T-helper 2 cell treated with Interferon-gamma antibody and Interleukin-4, amounts not matched to agents 5 μg/mL and 100 μg/mL, for 36 hours (primary cell): ENCODE measurements at regions not wholly inside any gene's neighbourhood (a gene's known extent, or its start where the extent isn't known, plus 50 kb on each side); places are given as distances from the start of the nearest gene placed in this dataset.

ENCODE experiments used
- DNase-seq: peaks from one replicate; pipeline ENCODE4 v3.0.0; 2021; ENCODE audit warnings: low spot score
- H3K27ac Mint-ChIP-seq: one replicate; pipeline ENCODE4 v1.8.0; 2021; ENCODE audit warnings: mild to moderate bottlenecking, mixed read lengths
- H3K27me3 Mint-ChIP-seq: one replicate; pipeline ENCODE4 v1.8.0; 2021; ENCODE audit warnings: low read depth, mixed read lengths
- H3K36me3 Mint-ChIP-seq: one replicate; pipeline ENCODE4 v1.8.0; 2021; ENCODE audit warnings: low read depth, mixed read lengths
- H3K4me1 Mint-ChIP-seq: one replicate; pipeline ENCODE4 v1.8.0; 2021; ENCODE audit warnings: low read depth, mixed read lengths
- H3K4me3 Mint-ChIP-seq: one replicate; pipeline ENCODE4 v1.8.0; 2022; ENCODE audit warnings: mild to moderate bottlenecking, moderate library complexity, mixed read lengths
- H3K9me3 Mint-ChIP-seq: one replicate; pipeline ENCODE4 v1.8.0; 2021; ENCODE audit warnings: mixed read lengths

- Mint-ChIP-seq H3K27me3 (no peaks in the 10 kb centered on the region), H3K4me1 (no peaks in the 10 kb centered on the region), H3K36me3 (no peaks in the 10 kb centered on the region), H3K4me3 (no peak overlapping the region), H3K27ac (no peak overlapping the region), H3K9me3 (no peaks in the 10 kb centered on the region)
- DNase-seq, result no peak
These were observed 637.2 kb upstream of the ZEB2 start for GRCh38 chr2:145157036-145157675.

GRCh38 chr2:145156199-145156598, 636.3 kb upstream of the ZEB2 start:
- H3K27ac Mint-ChIP-seq, result no peak overlapping the region
- H3K4me1 Mint-ChIP-seq, result no peaks in the 10 kb centered on the region

GRCh38 chr2:145155196-145155595, 635.3 kb upstream of the ZEB2 start:
- Mint-ChIP-seq H3K4me1 (no peaks in the 10 kb centered on the region), H3K36me3 (no peaks in the 10 kb centered on the region)

More at GRCh38 chr2:145156199-145156598, 636.3 kb upstream of the ZEB2 start:
- no peaks in the 10 kb centered on the region for H3K36me3 Mint-ChIP-seq
- DNase-seq, result no peak
- no peak overlapping the region for H3K4me3 Mint-ChIP-seq
- no peaks in the 10 kb centered on the region for H3K27me3 Mint-ChIP-seq
- H3K9me3 Mint-ChIP-seq, result peaks cover 3% of the 10 kb centered on the region

GRCh38 chr2:145154731-145155130, 634.8 kb upstream of the ZEB2 start:
- H3K4me1 Mint-ChIP-seq, result no peaks in the 10 kb centered on the region
- no peak for DNase-seq
- no peaks in the 10 kb centered on the region for H3K27me3 Mint-ChIP-seq
- H3K27ac Mint-ChIP-seq, result no peak overlapping the region
- H3K36me3 Mint-ChIP-seq, result no peaks in the 10 kb centered on the region
- H3K9me3 Mint-ChIP-seq, result peaks cover 4% of the 10 kb centered on the region
- no peak overlapping the region for H3K4me3 Mint-ChIP-seq

More at GRCh38 chr2:145155196-145155595, 635.3 kb upstream of the ZEB2 start:
- Mint-ChIP-seq H3K27me3 (no peaks in the 10 kb centered on the region), H3K27ac (no peak overlapping the region), H3K4me3 (no peak overlapping the region), H3K9me3 (peaks cover 4% of the 10 kb centered on the region)
- DNase-seq, result no peak

GRCh38 chr2:145146691-145147090, 626.8 kb upstream of the ZEB2 start:
- DNase-seq, result no peak
- Mint-ChIP-seq H3K27me3 (no peaks in the 10 kb centered on the region), H3K4me3 (no peak overlapping the region), H3K36me3 (no peaks in the 10 kb centered on the region), H3K27ac (no peak overlapping the region), H3K4me1 (no peaks in the 10 kb centered on the region), H3K9me3 (peaks cover 4% of the 10 kb centered on the region)

- no peaks in the 10 kb centered on the region for H3K27me3 Mint-ChIP-seq
- DNase-seq, result no peak
- H3K36me3 Mint-ChIP-seq, result no peaks in the 10 kb centered on the region
- no peak overlapping the region for H3K27ac Mint-ChIP-seq
- H3K9me3 Mint-ChIP-seq, result no peaks in the 10 kb centered on the region
- no peaks in the 10 kb centered on the region for H3K4me1 Mint-ChIP-seq
- H3K4me3 Mint-ChIP-seq, result no peak overlapping the region
These were observed 624.3 kb upstream of the ZEB2 start for GRCh38 chr2:145144131-145144728.

GRCh38 chr2:145141981-145142380, 622.1 kb upstream of the ZEB2 start:
- no peaks in the 10 kb centered on the region for H3K4me1 Mint-ChIP-seq
- no peak overlapping the region for H3K4me3 Mint-ChIP-seq
- H3K9me3 Mint-ChIP-seq, result no peaks in the 10 kb centered on the region
- no peak overlapping the region for H3K27ac Mint-ChIP-seq
- no peak for DNase-seq
- H3K27me3 Mint-ChIP-seq, result no peaks in the 10 kb centered on the region
- no peaks in the 10 kb centered on the region for H3K36me3 Mint-ChIP-seq

- H3K9me3 Mint-ChIP-seq, result no peaks in the 10 kb centered on the region
- no peaks in the 10 kb centered on the region for H3K36me3 Mint-ChIP-seq
- H3K4me3 Mint-ChIP-seq, result no peak overlapping the region
- DNase-seq, result no peak
- no peaks in the 10 kb centered on the region for H3K4me1 Mint-ChIP-seq
- no peak overlapping the region for H3K27ac Mint-ChIP-seq
- H3K27me3 Mint-ChIP-seq, result no peaks in the 10 kb centered on the region
These were observed 620.7 kb upstream of the ZEB2 start for GRCh38 chr2:145140658-145141057.

GRCh38 chr2:145138626-145139025, 618.7 kb upstream of the ZEB2 start:
- Mint-ChIP-seq H3K36me3 (no peaks in the 10 kb centered on the region), H3K4me3 (no peak overlapping the region), H3K27me3 (no peaks in the 10 kb centered on the region), H3K27ac (no peak overlapping the region), H3K4me1 (no peaks in the 10 kb centered on the region), H3K9me3 (no peaks in the 10 kb centered on the region)
- DNase-seq, result no peak

GRCh38 chr2:145137901-145138300, 618.0 kb upstream of the ZEB2 start:
- Mint-ChIP-seq H3K4me3 (no peak overlapping the region), H3K9me3 (no peaks in the 10 kb centered on the region), H3K36me3 (no peaks in the 10 kb centered on the region), H3K4me1 (no peaks in the 10 kb centered on the region), H3K27me3 (no peaks in the 10 kb centered on the region), H3K27ac (no peak overlapping the region)
- no peak for DNase-seq

- DNase-seq, result no peak
- H3K27ac Mint-ChIP-seq, result no peak overlapping the region
- no peaks in the 10 kb centered on the region for H3K27me3 Mint-ChIP-seq
- H3K4me3 Mint-ChIP-seq, result no peak overlapping the region
- H3K4me1 Mint-ChIP-seq, result no peaks in the 10 kb centered on the region
- H3K36me3 Mint-ChIP-seq, result no peaks in the 10 kb centered on the region
- H3K9me3 Mint-ChIP-seq, result no peaks in the 10 kb centered on the region
These were observed 617.3 kb upstream of the ZEB2 start for GRCh38 chr2:145137211-145137610.

GRCh38 chr2:145136702-145137101, 616.8 kb upstream of the ZEB2 start:
- no peaks in the 10 kb centered on the region for H3K9me3 Mint-ChIP-seq
- H3K27ac Mint-ChIP-seq, result no peak overlapping the region
- H3K4me3 Mint-ChIP-seq, result no peak overlapping the region
- no peaks in the 10 kb centered on the region for H3K27me3 Mint-ChIP-seq
- no peaks in the 10 kb centered on the region for H3K36me3 Mint-ChIP-seq
- no peaks in the 10 kb centered on the region for H3K4me1 Mint-ChIP-seq
- DNase-seq, result no peak

- Mint-ChIP-seq H3K36me3 (no peaks in the 10 kb centered on the region), H3K9me3 (no peaks in the 10 kb centered on the region), H3K27me3 (no peaks in the 10 kb centered on the region), H3K4me3 (no peak overlapping the region), H3K27ac (no peak overlapping the region), H3K4me1 (no peaks in the 10 kb centered on the region)
- no peak for DNase-seq
These were observed 606.2 kb upstream of the ZEB2 start for GRCh38 chr2:145126146-145126545.

- no peaks in the 10 kb centered on the region for H3K36me3 Mint-ChIP-seq
- H3K4me1 Mint-ChIP-seq, result no peaks in the 10 kb centered on the region
These were observed 604.2 kb upstream of the ZEB2 start for GRCh38 chr2:145124085-145124484.

GRCh38 chr2:145123606-145124005, 603.7 kb upstream of the ZEB2 start:
- no peaks in the 10 kb centered on the region for H3K27me3 Mint-ChIP-seq
- DNase-seq, result no peak
- no peak overlapping the region for H3K4me3 Mint-ChIP-seq
- H3K4me1 Mint-ChIP-seq, result no peaks in the 10 kb centered on the region
- H3K9me3 Mint-ChIP-seq, result no peaks in the 10 kb centered on the region
- no peaks in the 10 kb centered on the region for H3K36me3 Mint-ChIP-seq
- no peak overlapping the region for H3K27ac Mint-ChIP-seq

More at GRCh38 chr2:145124085-145124484, 604.2 kb upstream of the ZEB2 start:
- Mint-ChIP-seq H3K9me3 (no peaks in the 10 kb centered on the region), H3K27ac (no peak overlapping the region), H3K4me3 (no peak overlapping the region), H3K27me3 (no peaks in the 10 kb centered on the region)
- no peak for DNase-seq
